Thoracic aorta (tissue), 2 donors: ENCODE measurements at regions not wholly inside any gene's neighbourhood (a gene's known extent, or its start where the extent isn't known, plus 50 kb on each side); places are given as distances from the start of the nearest gene placed in this dataset.

Experiments
- ATAC-seq: fragments of 150-250 bp; one replicate; pipeline ENCODE4 v1.8.0; 2017; ENCODE audit warnings: low read depth; ENCODE audit not compliant: insufficient number of reproducible peaks, low FRiP score
- DNase-seq: peaks from one replicate; pipeline ENCODE4 v3.0.0-alpha.2; 2020; ENCODE audit warnings: low spot score
- H3K27ac ChIP-seq, 2 donors: fragments of 200-600 bp; sonication (generic); 1 replicate in 1 of 2; 2 replicates in 1 of 2; pipeline ENCODE4 v1.5.1; 2016; ENCODE audit warnings: mild to moderate bottlenecking in 2 of 2, moderate library complexity in 2 of 2
- H3K27me3 ChIP-seq: fragments of 200-600 bp; sonication (generic); replicated peaks from 2 replicates; pipeline ENCODE4 v1.6.0; 2016; ENCODE audit warnings: mild to moderate bottlenecking; ENCODE audit not compliant: insufficient read depth
- H3K36me3 ChIP-seq: fragments of 200-600 bp; sonication (generic); one replicate; pipeline ENCODE4 v1.5.1; 2016
- H3K4me1 ChIP-seq, 2 donors: fragments of 200-600 bp; sonication (generic); 1 replicate in 1 of 2; 2 replicates in 1 of 2; pipeline versions ENCODE4 v1.5.1 to v1.6.0; 2016; ENCODE audit warnings: low read depth in 2 of 2, mild to moderate bottlenecking in 1 of 2; ENCODE audit not compliant: control insufficient read depth in 1 of 2
- H3K4me3 ChIP-seq: fragments of 200-600 bp; sonication (generic); 2 replicates; pipeline ENCODE4 v1.5.1; 2016; ENCODE audit warnings: mild to moderate bottlenecking
- H3K9me3 ChIP-seq: fragments of 200-600 bp; sonication (generic); 2 replicates; pipeline ENCODE4 v1.5.1; 2016
- TF ChIP-seq, protein P1 (sequence below): fragments of 200-600 bp; sonication (generic); IDR thresholded peaks from one replicate; pipeline ENCODE4 v1.5.1; 2019; ENCODE audit warnings: antibody characterized with exemption

DNA sequence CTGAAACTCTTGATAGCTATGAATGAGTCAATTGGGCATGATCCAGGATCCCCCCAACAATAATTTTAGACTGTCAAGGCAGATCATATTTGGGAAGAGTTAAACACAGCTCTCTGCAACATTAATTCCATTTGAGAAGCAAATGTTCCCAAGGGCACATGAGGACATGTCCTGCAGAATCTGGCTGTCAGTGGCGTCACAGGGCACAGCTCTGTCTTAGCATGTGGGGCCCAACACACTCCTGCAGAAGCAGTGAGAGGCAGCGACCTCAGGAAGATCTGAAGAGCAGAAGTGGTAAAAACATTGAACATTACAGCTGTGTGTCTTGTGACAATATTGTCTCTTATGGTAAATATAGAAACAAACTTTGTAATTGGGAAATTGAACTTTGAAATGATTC lies 197.1 kb upstream of the PBX1 start:
- no peaks in the 10 kb centered on the region for H3K27me3 ChIP-seq
- DNase-seq (no peak), ATAC-seq (no peak)
- no peaks in the 10 kb centered on the region for H3K4me1 ChIP-seq
- TF ChIP-seq, protein P1, sequence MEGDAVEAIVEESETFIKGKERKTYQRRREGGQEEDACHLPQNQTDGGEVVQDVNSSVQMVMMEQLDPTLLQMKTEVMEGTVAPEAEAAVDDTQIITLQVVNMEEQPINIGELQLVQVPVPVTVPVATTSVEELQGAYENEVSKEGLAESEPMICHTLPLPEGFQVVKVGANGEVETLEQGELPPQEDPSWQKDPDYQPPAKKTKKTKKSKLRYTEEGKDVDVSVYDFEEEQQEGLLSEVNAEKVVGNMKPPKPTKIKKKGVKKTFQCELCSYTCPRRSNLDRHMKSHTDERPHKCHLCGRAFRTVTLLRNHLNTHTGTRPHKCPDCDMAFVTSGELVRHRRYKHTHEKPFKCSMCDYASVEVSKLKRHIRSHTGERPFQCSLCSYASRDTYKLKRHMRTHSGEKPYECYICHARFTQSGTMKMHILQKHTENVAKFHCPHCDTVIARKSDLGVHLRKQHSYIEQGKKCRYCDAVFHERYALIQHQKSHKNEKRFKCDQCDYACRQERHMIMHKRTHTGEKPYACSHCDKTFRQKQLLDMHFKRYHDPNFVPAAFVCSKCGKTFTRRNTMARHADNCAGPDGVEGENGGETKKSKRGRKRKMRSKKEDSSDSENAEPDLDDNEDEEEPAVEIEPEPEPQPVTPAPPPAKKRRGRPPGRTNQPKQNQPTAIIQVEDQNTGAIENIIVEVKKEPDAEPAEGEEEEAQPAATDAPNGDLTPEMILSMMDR = no peak
- no peak overlapping the region for H3K4me3 ChIP-seq
- H3K9me3 ChIP-seq = peaks cover 5% of the 10 kb centered on the region
- H3K36me3 ChIP-seq = no peaks in the 10 kb centered on the region
- H3K27ac ChIP-seq = no peak overlapping the region

DNA sequence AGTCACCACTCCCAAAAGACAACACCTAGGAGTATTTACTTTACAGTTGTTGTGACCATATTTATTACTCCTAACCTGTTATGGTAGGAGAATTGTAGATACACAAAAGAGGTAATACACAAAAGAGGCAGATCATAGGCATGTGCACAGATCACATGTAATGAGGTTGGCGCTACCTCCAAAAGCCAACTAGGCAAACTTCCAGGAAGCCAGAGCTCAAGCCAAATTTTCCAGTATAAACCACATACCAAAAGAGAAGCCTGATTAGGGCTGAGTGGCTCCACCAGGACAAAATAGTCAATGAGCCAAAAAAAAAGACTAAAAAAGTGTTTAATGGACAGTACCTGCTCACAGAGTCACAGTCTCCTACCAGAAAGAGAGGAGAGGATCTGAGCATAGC lies 195.0 kb upstream of the PBX1 start:
- no peaks in the 10 kb centered on the region for H3K27me3 ChIP-seq
- H3K27ac ChIP-seq = no peak overlapping the region
- no peaks in the 10 kb centered on the region for H3K36me3 ChIP-seq
- H3K9me3 ChIP-seq = peaks cover 5% of the 10 kb centered on the region
- ATAC-seq (no peak), DNase-seq (no peak)
- no peak overlapping the region for H3K4me3 ChIP-seq
- no peaks in the 10 kb centered on the region for H3K4me1 ChIP-seq
- TF ChIP-seq, protein P1 = no peak

DNA sequence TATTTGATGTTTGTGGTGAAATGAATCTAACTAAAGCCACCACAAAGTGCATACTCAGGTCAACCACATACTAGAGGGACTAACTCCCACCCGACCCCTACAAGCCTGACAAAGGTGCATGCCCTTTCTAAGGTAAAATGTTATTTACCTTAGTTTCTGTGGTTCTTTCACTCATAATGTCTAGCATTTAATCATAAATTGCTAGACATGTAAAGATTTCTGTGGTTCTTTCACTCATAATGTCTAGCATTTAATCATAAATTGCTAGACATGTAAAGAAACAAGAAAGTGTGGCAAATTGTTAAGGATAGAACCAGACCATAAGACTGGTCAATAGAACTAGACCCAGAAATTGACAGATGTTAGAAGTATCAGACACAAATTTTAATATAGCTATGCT lies 193.0 kb upstream of the PBX1 start:
- TF ChIP-seq, protein P1 = no peak

DNA sequence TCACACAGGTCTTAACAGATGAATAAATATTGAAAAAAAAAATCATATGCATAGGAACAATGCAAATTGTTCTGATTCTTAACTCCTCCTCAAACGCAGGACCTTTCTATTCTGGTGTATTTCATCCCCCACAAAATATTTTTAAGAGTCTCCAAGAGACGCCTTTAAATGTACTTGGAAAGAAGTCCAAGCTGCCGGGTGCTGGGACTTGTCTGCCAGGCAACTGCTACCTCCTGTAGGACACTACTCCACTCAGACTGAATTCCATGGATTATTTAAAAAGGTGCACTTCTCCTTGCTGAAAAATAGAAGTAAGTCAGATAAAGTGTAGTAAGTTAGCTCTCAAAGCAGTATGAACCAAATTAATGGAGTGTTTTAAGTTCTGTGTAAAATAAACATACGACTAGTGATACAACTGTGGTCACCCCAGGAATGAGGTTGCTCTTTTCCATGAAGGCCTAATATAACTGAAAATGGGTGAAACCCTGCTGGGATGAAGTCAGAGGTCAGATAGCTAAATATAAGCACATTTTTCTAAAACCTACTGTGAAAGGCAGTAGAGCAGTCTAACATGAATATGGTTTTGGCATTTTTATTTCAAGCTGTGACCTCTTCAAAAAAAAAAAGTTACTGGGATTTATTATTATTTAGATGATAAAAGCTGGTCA lies 189.2 kb upstream of the PBX1 start:
- Histone ChIP-seq H3K4me3 (no peak overlapping the region), H3K27ac (no peak overlapping the region), H3K36me3 (no peaks in the 10 kb centered on the region), H3K4me1 (peaks cover 0 to 13% of the 10 kb centered on the region in 2 donors), H3K27me3 (no peaks in the 10 kb centered on the region), H3K9me3 (peaks cover 5% of the 10 kb centered on the region)
- DNase-seq = no peak
- no peak for ATAC-seq
- TF ChIP-seq, protein P1 = no peak

More for the DNA sequence above, 193.0 kb upstream of the PBX1 start:
- H3K4me3 ChIP-seq = no peak overlapping the region
- H3K36me3 ChIP-seq = no peaks in the 10 kb centered on the region
- DNase-seq = no peak
- peaks cover 0 to 13% of the 10 kb centered on the region in 2 donors for H3K4me1 ChIP-seq
- peaks cover 5% of the 10 kb centered on the region for H3K9me3 ChIP-seq
- no peak overlapping the region for H3K27ac ChIP-seq
- ATAC-seq = no peak
- H3K27me3 ChIP-seq = no peaks in the 10 kb centered on the region

DNA sequence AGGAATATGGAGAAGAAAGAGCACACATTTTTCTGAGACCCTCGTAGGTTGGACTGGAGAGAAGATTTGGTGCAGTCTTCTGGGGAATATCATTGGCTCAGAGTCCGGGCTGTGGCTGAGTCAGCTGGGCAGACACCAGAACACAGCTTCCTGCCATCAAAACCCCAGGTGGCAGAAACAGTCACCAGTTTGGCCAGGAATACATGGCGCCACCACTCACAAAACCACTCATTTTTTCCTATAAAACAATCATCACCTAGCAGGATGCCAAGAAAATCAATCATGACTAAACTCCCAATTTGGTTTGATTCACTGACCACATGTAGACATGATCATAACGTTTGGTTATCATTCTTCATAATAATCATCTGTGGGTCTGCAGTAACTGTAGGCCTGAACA lies 178.1 kb upstream of the PBX1 start:
- H3K4me1 ChIP-seq = no peaks in the 10 kb centered on the region
- H3K4me3 ChIP-seq = no peak overlapping the region
- ATAC-seq (no peak), DNase-seq (peak; percentile 2)
- H3K36me3 ChIP-seq = no peaks in the 10 kb centered on the region
- H3K27me3 ChIP-seq = no peaks in the 10 kb centered on the region
- TF ChIP-seq, protein P1 = no peak
- H3K9me3 ChIP-seq = no peaks in the 10 kb centered on the region
- H3K27ac ChIP-seq = no peak overlapping the region
